GM12892 (cell line): ENCODE measurements at regions not wholly inside any gene's neighbourhood (a gene's known extent, or its start where the extent isn't known, plus 50 kb on each side); places are given as distances from the start of the nearest gene placed in this dataset.
"Not testable (repeated sequence)": the region's sequence is repeated elsewhere in the genome, so short reads cannot be mapped to it uniquely, and the experiment has no call there.

Experiments
- DNase-seq: peaks from one replicate; pipeline ENCODE4 v3.0.0; 2011; ENCODE audit not compliant: insufficient read length
- FAIRE-seq: peaks from 2 replicates; lab custom pipeline; 2011; peaks lifted over from hg19 to GRCh38; lab: Jason Lieb, UNC
- POLR2A ChIP-seq: IDR thresholded peaks from 2 replicates; pipeline ENCODE4 v1.6.1; 2011; ENCODE audit warnings: low read depth, low read length, control low read depth
- POLR2AphosphoS5 ChIP-seq: IDR thresholded peaks from 2 replicates; pipeline ENCODE4 v1.6.1; 2011; ENCODE audit warnings: low read depth, low read length, control low read depth
- TAF1 ChIP-seq: IDR thresholded peaks from 2 replicates; pipeline ENCODE4 v1.6.1; 2011; ENCODE audit warnings: low read depth, mild to moderate bottlenecking, control low read depth, low read length, borderline replicate concordance

GRCh38 chr4:14902342-14902741 lies 99.9 kb upstream of the CPEB2 start:
- TF ChIP-seq POLR2A (no peak), TAF1 (no peak), POLR2AphosphoS5 (no peak)
- DNase-seq (no peak), FAIRE-seq (no peak)

- no peak for TF ChIP-seq POLR2A
- no peak for DNase-seq
- FAIRE-seq: no peak
Measured at GRCh38 chr4:14903321-14903720, 99.0 kb upstream of the CPEB2 start.

GRCh38 chr4:14906805-14907204 lies 95.5 kb upstream of the CPEB2 start:
- TF ChIP-seq POLR2A (no peak), POLR2AphosphoS5 (no peak), TAF1 (no peak)
- DNase-seq: no peak
- no peak for FAIRE-seq

- TF ChIP-seq POLR2AphosphoS5: no peak
- TF ChIP-seq TAF1: no peak
- no peak for TF ChIP-seq POLR2A
- FAIRE-seq (no peak), DNase-seq (no peak)
Measured at GRCh38 chr4:14908635-14909034, 93.6 kb upstream of the CPEB2 start.

GRCh38 chr4:14910411-14910810 lies 91.9 kb upstream of the CPEB2 start:
- DNase-seq: no peak
- FAIRE-seq: no peak
- TF ChIP-seq POLR2A (no peak), TAF1 (no peak), POLR2AphosphoS5 (no peak)

GRCh38 chr4:14912426-14912825 lies 89.9 kb upstream of the CPEB2 start:
- TF ChIP-seq POLR2AphosphoS5 (no peak), TAF1 (no peak), POLR2A (no peak)
- DNase-seq: no peak
- no peak for FAIRE-seq

- no peak for DNase-seq
- no peak for FAIRE-seq
- TF ChIP-seq TAF1 (no peak), POLR2A (no peak), POLR2AphosphoS5 (no peak)
Measured at GRCh38 chr4:14915018-14915417, 87.3 kb upstream of the CPEB2 start.

GRCh38 chr4:14916554-14917297 lies 85.6 kb upstream of the CPEB2 start:
- FAIRE-seq (peak; percentile 33), DNase-seq (no peak)
- no peak for TF ChIP-seq POLR2A
- TF ChIP-seq POLR2AphosphoS5: no peak
- no peak for TF ChIP-seq TAF1

GRCh38 chr4:14917298-14917633 lies 85.0 kb upstream of the CPEB2 start:
- TF ChIP-seq POLR2AphosphoS5 (no peak), TAF1 (no peak), POLR2A (no peak)
- no peak for FAIRE-seq
- DNase-seq: no peak

- FAIRE-seq (no peak), DNase-seq (no peak)
- no peak for TF ChIP-seq TAF1
- no peak for TF ChIP-seq POLR2A
- no peak for TF ChIP-seq POLR2AphosphoS5
Measured at GRCh38 chr4:14918336-14918735, 83.9 kb upstream of the CPEB2 start.

- DNase-seq: no peak
- FAIRE-seq: no peak
- TF ChIP-seq POLR2AphosphoS5: no peak
- no peak for TF ChIP-seq TAF1
- no peak for TF ChIP-seq POLR2A
Measured at GRCh38 chr4:14919785-14920184, 82.5 kb upstream of the CPEB2 start.

- FAIRE-seq (no peak), DNase-seq (no peak)
- TF ChIP-seq TAF1 (no peak), POLR2A (no peak), POLR2AphosphoS5 (no peak)
Measured at GRCh38 chr4:14920237-14920636, 82.0 kb upstream of the CPEB2 start.

GRCh38 chr4:14920759-14921320 lies 81.4 kb upstream of the CPEB2 start:
- FAIRE-seq (no peak), DNase-seq (no peak)
- TF ChIP-seq POLR2A (no peak), TAF1 (no peak), POLR2AphosphoS5 (no peak)

- FAIRE-seq: peak; percentile 73
- DNase-seq: not testable (repeated sequence)
Measured at GRCh38 chr4:14921781-14922180, 80.5 kb upstream of the CPEB2 start.
